ENCODE measurements at regions not wholly inside any gene's neighbourhood (a gene's known extent, or its start where the extent isn't known, plus 50 kb on each side); places are given as distances from the start of the nearest gene placed in this dataset.

GRCh38 chr9:24298912-24299311 is 246.8 kb downstream of the IZUMO3 start:
- no peak for ATAC-seq (ENCODE audit: insufficient read depth, low FRiP score)
- Histone ChIP-seq H3K27me3 (ENCODE audit: control insufficient read depth in 3 of 3, insufficient read depth in 3 of 3, low read length in 2 of 3) (no peaks in the 10 kb centered on the region), H3K36me3 (ENCODE audit: control insufficient read depth in 4 of 4, insufficient read depth in 4 of 4, low read length in 4 of 4) (no peaks in the 10 kb centered on the region), H3K9ac (ENCODE audit: insufficient read depth in 1 of 2, low read length in 2 of 2) (no peak overlapping the region), H3K4me1 (ENCODE audit: control insufficient read depth in 5 of 5, insufficient read depth in 5 of 5, low read length in 5 of 5) (no peaks in the 10 kb centered on the region), H3K4me3 (no peak overlapping the region), H3K9me3 (ENCODE audit: control insufficient read depth in 4 of 4, insufficient read depth in 3 of 4, low read length in 3 of 4) (peaks cover 0 to 3% (median 0%) of the 10 kb centered on the region in 4 donors), H3K27ac (ENCODE audit: low read depth in 1 of 2, low read length in 1 of 2) (no peak overlapping the region)
- WGBS, 2 donors = 83 to 94% methylated on average over 4 of the region's 4 CpGs
- no peak for TF ChIP-seq CTCF (IDR thresholded peaks at IDR 0.05; ENCODE audit: control extremely low read depth, extremely low read depth)
- no peak for DNase-seq

GRCh38 chr9:24297931-24298330 is 247.8 kb downstream of the IZUMO3 start:
- TF ChIP-seq CTCF (IDR thresholded peaks at IDR 0.05; ENCODE audit: control extremely low read depth, extremely low read depth) = no peak
- WGBS, 2 donors = 88 to 100% methylated on average over 2 of the region's 2 CpGs
- H3K4me3 ChIP-seq = no peak overlapping the region
- no peak overlapping the region for H3K9ac ChIP-seq (ENCODE audit: insufficient read depth in 1 of 2, low read length in 2 of 2)
- ATAC-seq (ENCODE audit: insufficient read depth, low FRiP score) (no peak), DNase-seq (no peak)
- no peak overlapping the region for H3K27ac ChIP-seq (ENCODE audit: low read depth in 1 of 2, low read length in 1 of 2)
- H3K27me3 ChIP-seq (ENCODE audit: control insufficient read depth in 3 of 3, insufficient read depth in 3 of 3, low read length in 2 of 3) = no peaks in the 10 kb centered on the region
- no peaks in the 10 kb centered on the region for H3K36me3 ChIP-seq (ENCODE audit: control insufficient read depth in 4 of 4, insufficient read depth in 4 of 4, low read length in 4 of 4)
- H3K4me1 ChIP-seq (ENCODE audit: control insufficient read depth in 5 of 5, insufficient read depth in 5 of 5, low read length in 5 of 5) = no peaks in the 10 kb centered on the region
- peaks cover 0 to 3% (median 0%) of the 10 kb centered on the region in 4 donors for H3K9me3 ChIP-seq (ENCODE audit: control insufficient read depth in 4 of 4, insufficient read depth in 3 of 4, low read length in 3 of 4)

GRCh38 chr9:24296124-24296523 is 249.6 kb downstream of the IZUMO3 start:
- WGBS, 2 donors = 70 to 78% methylated on average over 1 of the region's 1 CpG
- Histone ChIP-seq H3K9ac (ENCODE audit: insufficient read depth in 1 of 2, low read length in 2 of 2) (no peak overlapping the region), H3K9me3 (ENCODE audit: control insufficient read depth in 4 of 4, insufficient read depth in 3 of 4, low read length in 3 of 4) (peaks cover 0 to 3% (median under 1%) of the 10 kb centered on the region in 4 donors), H3K27ac (ENCODE audit: low read depth in 1 of 2, low read length in 1 of 2) (no peak overlapping the region), H3K4me3 (no peak overlapping the region), H3K4me1 (ENCODE audit: control insufficient read depth in 5 of 5, insufficient read depth in 5 of 5, low read length in 5 of 5) (no peaks in the 10 kb centered on the region), H3K27me3 (ENCODE audit: control insufficient read depth in 3 of 3, insufficient read depth in 3 of 3, low read length in 2 of 3) (no peaks in the 10 kb centered on the region), H3K36me3 (ENCODE audit: control insufficient read depth in 4 of 4, insufficient read depth in 4 of 4, low read length in 4 of 4) (no peaks in the 10 kb centered on the region)
- DNase-seq (no peak), ATAC-seq (ENCODE audit: insufficient read depth, low FRiP score) (no peak)
- TF ChIP-seq CTCF (IDR thresholded peaks at IDR 0.05; ENCODE audit: control extremely low read depth, extremely low read depth) = no peak

- no peak overlapping the region for H3K9ac ChIP-seq (ENCODE audit: insufficient read depth in 1 of 2, low read length in 2 of 2)
- H3K36me3 ChIP-seq (ENCODE audit: control insufficient read depth in 4 of 4, insufficient read depth in 4 of 4, low read length in 4 of 4) = no peaks in the 10 kb centered on the region
- no peaks in the 10 kb centered on the region for H3K4me1 ChIP-seq (ENCODE audit: control insufficient read depth in 5 of 5, insufficient read depth in 5 of 5, low read length in 5 of 5)
- 57 to 69% methylated on average over 4 of the region's 4 CpGs for WGBS, 2 donors
- no peak overlapping the region for H3K4me3 ChIP-seq
- no peak overlapping the region for H3K27ac ChIP-seq (ENCODE audit: low read depth in 1 of 2, low read length in 1 of 2)
- no peak for DNase-seq
- no peaks in the 10 kb centered on the region for H3K27me3 ChIP-seq (ENCODE audit: control insufficient read depth in 3 of 3, insufficient read depth in 3 of 3, low read length in 2 of 3)
- no peak for ATAC-seq (ENCODE audit: insufficient read depth, low FRiP score)
- H3K9me3 ChIP-seq (ENCODE audit: control insufficient read depth in 4 of 4, insufficient read depth in 3 of 4, low read length in 3 of 4) = peaks cover 0 to 5% (median 2%) of the 10 kb centered on the region in 4 donors
- TF ChIP-seq CTCF (IDR thresholded peaks at IDR 0.05; ENCODE audit: control extremely low read depth, extremely low read depth) = no peak
Observed at GRCh38 chr9:24293386-24293785, 252.3 kb downstream of the IZUMO3 start.

Data from lung (tissue), 11 donors.